ENCODE measurements at regions not wholly inside any gene's neighbourhood (a gene's known extent, or its start where the extent isn't known, plus 50 kb on each side); places are given as distances from the start of the nearest gene placed in this dataset.
"Not testable (repeated sequence)": the region's sequence is repeated elsewhere in the genome, so short reads cannot be mapped to it uniquely, and the experiment has no call there.

DNA sequence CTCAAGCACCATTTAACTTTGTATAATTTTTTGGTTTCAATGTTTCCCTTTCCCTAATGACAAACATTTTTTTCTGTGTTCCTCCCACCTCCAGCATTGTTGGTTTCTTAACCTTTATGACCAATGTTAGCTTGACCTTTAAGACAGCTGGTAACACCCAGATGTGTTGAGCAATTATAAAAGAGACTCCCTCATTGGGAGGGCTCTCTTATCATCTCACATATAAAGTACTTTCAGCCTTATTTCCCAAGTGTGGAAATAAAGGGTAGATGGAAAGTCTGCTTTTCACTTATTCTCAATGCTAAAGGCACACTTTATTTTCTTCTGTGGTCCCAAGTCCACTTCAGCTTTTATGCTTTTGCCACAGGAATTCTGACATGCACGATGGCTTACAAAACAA lies 1420.4 kb downstream of the RAPGEF2 start:
- WGBS, 3 donors = 57 to 67% (median 61%) methylated on average over 1 of the region's 1 CpG
- Histone ChIP-seq H3K36me3 (ENCODE audit: insufficient read depth in 1 of 2, low read depth in 1 of 2) (no peaks in the 10 kb centered on the region), H3K27me3 (ENCODE audit: insufficient read depth in 3 of 3, low read length in 2 of 3) (no peaks in the 10 kb centered on the region), H3K9me3 (no peaks in the 10 kb centered on the region), H3K4me1 (no peaks in the 10 kb centered on the region), H3K27ac (no peak overlapping the region), H3K4me3 (no peak overlapping the region)
- DNase-seq = no peak
- no peak for ATAC-seq
- TF ChIP-seq, protein P1, sequence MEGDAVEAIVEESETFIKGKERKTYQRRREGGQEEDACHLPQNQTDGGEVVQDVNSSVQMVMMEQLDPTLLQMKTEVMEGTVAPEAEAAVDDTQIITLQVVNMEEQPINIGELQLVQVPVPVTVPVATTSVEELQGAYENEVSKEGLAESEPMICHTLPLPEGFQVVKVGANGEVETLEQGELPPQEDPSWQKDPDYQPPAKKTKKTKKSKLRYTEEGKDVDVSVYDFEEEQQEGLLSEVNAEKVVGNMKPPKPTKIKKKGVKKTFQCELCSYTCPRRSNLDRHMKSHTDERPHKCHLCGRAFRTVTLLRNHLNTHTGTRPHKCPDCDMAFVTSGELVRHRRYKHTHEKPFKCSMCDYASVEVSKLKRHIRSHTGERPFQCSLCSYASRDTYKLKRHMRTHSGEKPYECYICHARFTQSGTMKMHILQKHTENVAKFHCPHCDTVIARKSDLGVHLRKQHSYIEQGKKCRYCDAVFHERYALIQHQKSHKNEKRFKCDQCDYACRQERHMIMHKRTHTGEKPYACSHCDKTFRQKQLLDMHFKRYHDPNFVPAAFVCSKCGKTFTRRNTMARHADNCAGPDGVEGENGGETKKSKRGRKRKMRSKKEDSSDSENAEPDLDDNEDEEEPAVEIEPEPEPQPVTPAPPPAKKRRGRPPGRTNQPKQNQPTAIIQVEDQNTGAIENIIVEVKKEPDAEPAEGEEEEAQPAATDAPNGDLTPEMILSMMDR (IDR thresholded peaks at IDR 0.05) = no peak
- intact Hi-C loops (cut with DNase I) = no loop called here

GRCh38 chr4:160537681-160538080 lies 1434.8 kb downstream of the RAPGEF2 start:
- no peak overlapping the region for H3K4me3 ChIP-seq
- 79 to 85% (median 80%) methylated on average over 5 of the region's 5 CpGs for WGBS, 3 donors
- ATAC-seq (no peak), DNase-seq (no peak)
- no peak overlapping the region for H3K27ac ChIP-seq
- no peaks in the 10 kb centered on the region for H3K4me1 ChIP-seq
- H3K9me3 ChIP-seq = no peaks in the 10 kb centered on the region
- intact Hi-C loops (cut with DNase I) = no loop called here
- no peaks in the 10 kb centered on the region for H3K36me3 ChIP-seq (ENCODE audit: insufficient read depth in 1 of 2, low read depth in 1 of 2)
- H3K27me3 ChIP-seq (ENCODE audit: insufficient read depth in 3 of 3, low read length in 2 of 3) = no peaks in the 10 kb centered on the region
- TF ChIP-seq, protein P1 (IDR thresholded peaks at IDR 0.05) = no peak

DNA sequence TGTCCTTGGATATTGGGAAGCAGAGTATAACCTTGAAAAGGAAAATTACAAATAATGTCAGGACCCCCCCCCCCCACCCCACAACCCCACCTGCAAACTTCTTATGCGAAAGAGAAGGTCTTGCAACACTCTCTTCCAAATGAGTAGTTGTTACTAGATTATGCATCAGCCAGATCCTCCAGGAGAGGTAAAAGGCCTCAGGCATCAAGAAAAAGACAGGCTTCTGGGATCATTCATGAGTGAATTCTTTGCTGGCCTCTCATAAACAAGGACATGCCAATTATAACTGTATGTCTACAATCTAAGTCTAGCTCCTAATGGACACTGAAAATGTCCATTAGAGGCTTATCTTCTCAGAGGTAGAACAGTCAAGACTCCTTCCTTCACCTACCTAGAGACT lies 1443.3 kb downstream of the RAPGEF2 start:
- no peak for DNase-seq
- Histone ChIP-seq H3K9me3 (no peaks in the 10 kb centered on the region), H3K27me3 (ENCODE audit: insufficient read depth in 3 of 3, low read length in 2 of 3) (no peaks in the 10 kb centered on the region), H3K36me3 (ENCODE audit: insufficient read depth in 1 of 2, low read depth in 1 of 2) (no peaks in the 10 kb centered on the region), H3K4me1 (no peaks in the 10 kb centered on the region), H3K27ac (no peak overlapping the region), H3K4me3 (no peak overlapping the region)
- TF ChIP-seq, protein P1 (IDR thresholded peaks at IDR 0.05) = no peak
- 90 to 95% (median 91%) methylated on average over 1 of the region's 1 CpG for WGBS, 3 donors
- no peak for ATAC-seq
- intact Hi-C loops (cut with DNase I) = no loop called here

DNA sequence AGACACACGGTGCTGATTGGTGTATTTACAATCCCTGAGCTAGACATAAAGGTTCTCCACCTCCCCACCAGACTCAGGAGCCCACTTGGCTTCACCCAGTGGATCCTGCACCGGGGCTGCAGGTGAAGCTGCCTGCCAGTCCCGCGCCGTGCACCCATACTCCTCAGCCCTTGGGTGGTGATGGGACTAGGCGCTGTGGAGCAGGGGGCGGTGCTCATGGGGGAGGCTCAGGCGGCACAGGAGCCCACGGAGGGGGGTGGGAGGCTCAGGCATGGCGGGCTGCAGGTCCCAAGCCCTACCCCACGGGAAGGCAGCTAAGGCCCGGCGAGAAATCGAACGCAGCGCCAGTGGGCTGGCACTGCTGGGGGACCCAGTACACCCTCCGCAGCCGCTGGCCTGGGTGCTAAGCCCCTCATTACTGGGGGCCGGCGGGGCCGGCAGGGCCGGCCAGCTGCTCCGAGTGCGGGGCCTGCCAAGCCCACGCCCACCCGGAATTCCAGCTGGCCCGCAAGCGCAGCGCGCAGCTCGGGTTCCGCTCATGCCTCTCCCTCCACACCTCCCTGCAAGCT lies 1447.2 kb downstream of the RAPGEF2 start:
- H3K4me3 ChIP-seq; H3K27me3 ChIP-seq (ENCODE audit: insufficient read depth in 3 of 3, low read length in 2 of 3); H3K9me3 ChIP-seq; H3K36me3 ChIP-seq (ENCODE audit: insufficient read depth in 1 of 2, low read depth in 1 of 2); H3K27ac ChIP-seq; DNase-seq; intact Hi-C loops (cut with DNase I); ATAC-seq; H3K4me1 ChIP-seq: not testable (repeated sequence)
- WGBS, 3 donors = 96% methylated on average over 17 to 32 of the region's 32 CpGs

DNA sequence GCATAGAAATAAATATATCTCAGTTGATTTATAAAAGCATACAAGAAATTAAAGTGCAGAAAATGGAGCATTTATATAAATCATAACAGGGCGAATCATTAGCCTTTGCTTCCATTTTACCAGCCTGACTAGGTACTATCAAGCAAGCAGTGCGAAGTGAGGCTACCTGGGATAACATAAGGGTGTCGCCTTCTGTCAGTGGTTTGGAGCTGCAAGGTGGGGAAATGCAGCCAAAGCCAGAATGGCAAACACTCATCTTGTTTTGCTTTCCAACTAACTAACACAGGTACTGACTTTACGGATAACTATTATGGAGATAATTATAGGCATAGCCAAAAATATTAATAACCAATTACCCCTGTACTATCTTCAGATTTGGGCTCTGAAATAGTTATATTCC lies 1459.8 kb downstream of the RAPGEF2 start:
- intact Hi-C loops (cut with DNase I) = no loop called here
- Histone ChIP-seq H3K9me3 (no peaks in the 10 kb centered on the region), H3K36me3 (ENCODE audit: insufficient read depth in 1 of 2, low read depth in 1 of 2) (no peaks in the 10 kb centered on the region), H3K27me3 (ENCODE audit: insufficient read depth in 3 of 3, low read length in 2 of 3) (no peaks in the 10 kb centered on the region), H3K27ac (no peak overlapping the region), H3K4me3 (no peak overlapping the region), H3K4me1 (no peaks in the 10 kb centered on the region)
- no peak for DNase-seq
- TF ChIP-seq, protein P1 (IDR thresholded peaks at IDR 0.05) = no peak
- WGBS, 3 donors = 92 to 97% (median 93%) methylated on average over 4 of the region's 4 CpGs
- ATAC-seq = no peak
